NCI-H187 (cell line): ENCODE measurements at regions not wholly inside any gene's neighbourhood (a gene's known extent, or its start where the extent isn't known, plus 50 kb on each side); places are given as distances from the start of the nearest gene placed in this dataset.

Source experiments
- DNase-seq, 2 experiments: peaks; one replicate each; lab custom pipeline; 2025; lab: John Stamatoyannopoulos, UW

GRCh38 chr1:99571092-99571734 lies 74.7 kb upstream of the PALMD start:
- DNase-seq, result no peak

- no peak for DNase-seq
These were observed 72.3 kb upstream of the PALMD start for GRCh38 chr1:99573431-99574217.

GRCh38 chr1:99577313-99577712 lies 68.6 kb upstream of the PALMD start:
- no peak for DNase-seq

GRCh38 chr1:99579691-99580172 lies 66.2 kb upstream of the PALMD start:
- DNase-seq, result no peak

- no peak for DNase-seq
These were observed 65.5 kb upstream of the PALMD start for GRCh38 chr1:99580451-99580850.

GRCh38 chr1:99587008-99587407 lies 58.9 kb upstream of the PALMD start:
- no peak for DNase-seq

- DNase-seq, result no peak
These were observed 56.7 kb upstream of the PALMD start for GRCh38 chr1:99589186-99589636.

GRCh38 chr1:99590578-99591209 lies 55.2 kb upstream of the PALMD start:
- DNase-seq, result no peak

GRCh38 chr1:99591886-99592285 lies 54.0 kb upstream of the PALMD start:
- DNase-seq, result no peak

- DNase-seq, result no peak
These were observed 51.7 kb upstream of the PALMD start for GRCh38 chr1:99594205-99594604.

GRCh38 chr1:99595041-99595440 lies 50.9 kb upstream of the PALMD start:
- DNase-seq, result no peak

GRCh38 chr1:99595441-99595840 lies 50.5 kb upstream of the PALMD start:
- DNase-seq, result no peak
